G401 (cell line): ENCODE measurements at regions not wholly inside any gene's neighbourhood (a gene's known extent, or its start where the extent isn't known, plus 50 kb on each side); places are given as distances from the start of the nearest gene placed in this dataset.

Source experiments
- DNase-seq: peaks from one replicate; pipeline ENCODE4 v3.0.0-alpha.2; 2015; ENCODE audit warnings: low spot score
- in situ Hi-C: cut with HindIII; loops from 2 replicates; pipeline ENCODE4 v1.10.0; 2016; ENCODE audit warnings: low sequenced_read_pairs, mixed read lengths

DNA sequence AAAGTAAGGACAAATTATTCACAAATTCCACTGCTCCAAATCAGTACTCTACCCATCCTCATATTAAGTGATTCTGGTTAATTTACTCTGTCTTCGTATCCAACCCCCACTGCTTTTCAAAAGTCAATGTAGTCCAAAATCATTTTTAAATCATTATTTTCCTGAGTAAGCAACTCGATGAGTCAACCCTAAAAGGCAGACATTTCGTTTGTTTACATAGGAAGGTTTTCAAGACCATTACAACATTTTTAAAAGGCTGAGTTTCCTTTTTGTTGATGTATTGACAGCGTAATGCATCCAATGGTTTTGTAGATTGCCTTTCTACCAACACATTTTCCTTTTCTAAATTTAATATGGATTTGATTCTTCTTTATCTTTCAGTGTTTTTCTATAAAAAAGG, 523.0 kb upstream of the ANKRD30A start:
- in situ Hi-C loops: no loop called here
- no peak for DNase-seq

GRCh38 chr10:36597756-36598320, 527.6 kb upstream of the ANKRD30A start:
- DNase-seq: no peak
- in situ Hi-C loops: no loop called here

GRCh38 chr10:36592964-36593363, 532.4 kb upstream of the ANKRD30A start:
- in situ Hi-C loops: no loop called here
- DNase-seq: no peak

DNA sequence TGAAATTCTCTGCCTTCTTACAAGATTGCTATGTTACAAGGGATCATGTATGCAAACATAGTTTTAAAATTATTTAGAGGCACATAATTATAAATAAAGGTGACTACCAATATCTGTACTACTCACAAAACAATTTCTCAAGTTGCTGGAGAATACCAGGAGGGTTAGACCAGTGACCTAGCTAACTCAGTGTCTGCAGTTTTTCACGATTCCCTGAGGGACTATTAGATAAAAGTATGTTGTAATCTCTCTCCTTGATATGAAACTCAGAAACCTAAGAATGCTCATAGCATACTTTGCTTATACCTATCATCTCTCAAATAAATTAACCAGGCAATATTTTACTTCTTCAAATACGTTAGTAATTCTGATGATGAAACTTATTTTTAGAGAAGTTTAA, 534.0 kb upstream of the ANKRD30A start:
- no peak for DNase-seq
- in situ Hi-C loops: no loop called here

- in situ Hi-C loops: no loop called here
Observed at GRCh38 chr10:36583690-36584089, 541.7 kb upstream of the ANKRD30A start.

DNA sequence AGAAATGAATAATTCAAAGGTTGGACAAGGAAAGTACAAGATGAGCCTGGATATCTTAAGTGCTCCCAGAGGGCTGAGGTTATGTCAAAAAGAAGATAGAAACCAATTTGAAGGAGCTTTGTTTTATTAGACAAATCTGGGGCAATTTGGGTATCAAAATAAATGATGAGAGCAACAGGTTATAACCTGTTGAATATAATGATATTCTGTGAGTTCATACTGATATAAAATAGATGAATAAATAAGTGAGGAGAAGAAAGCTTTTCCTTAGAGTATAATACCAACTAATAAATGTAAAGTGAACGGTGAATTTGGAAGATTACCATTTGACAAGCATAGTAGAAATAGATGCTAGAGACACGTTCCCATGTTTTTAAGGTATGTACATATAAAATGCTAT, 544.2 kb upstream of the ANKRD30A start:
- in situ Hi-C loops: no loop called here
- DNase-seq: no peak

More at GRCh38 chr10:36583690-36584089, 541.7 kb upstream of the ANKRD30A start:
- DNase-seq: no peak

- DNase-seq: no peak
- in situ Hi-C loops: no loop called here
Observed at GRCh38 chr10:36578306-36578705, 547.1 kb upstream of the ANKRD30A start.

DNA sequence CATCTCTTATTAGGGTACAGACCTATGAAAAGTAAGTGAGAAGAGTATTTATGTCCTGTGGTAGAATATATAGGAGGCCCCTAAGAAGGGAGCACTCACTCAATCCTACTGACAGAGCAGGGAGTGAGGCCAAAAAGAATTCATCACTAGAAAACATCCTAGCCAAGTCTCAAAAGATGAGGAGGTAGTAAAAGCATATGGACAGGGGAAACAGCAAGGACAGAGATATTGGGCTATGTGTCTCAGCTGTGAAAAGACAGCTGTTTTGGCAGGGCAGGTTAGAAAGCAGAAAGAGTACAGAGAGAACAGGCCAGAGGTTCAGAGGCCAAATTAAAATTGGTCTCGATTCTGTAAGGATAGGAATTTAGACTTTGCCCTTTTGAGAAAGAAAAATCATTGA, 548.3 kb upstream of the ANKRD30A start:
- in situ Hi-C loops: no loop called here
- no peak for DNase-seq

DNA sequence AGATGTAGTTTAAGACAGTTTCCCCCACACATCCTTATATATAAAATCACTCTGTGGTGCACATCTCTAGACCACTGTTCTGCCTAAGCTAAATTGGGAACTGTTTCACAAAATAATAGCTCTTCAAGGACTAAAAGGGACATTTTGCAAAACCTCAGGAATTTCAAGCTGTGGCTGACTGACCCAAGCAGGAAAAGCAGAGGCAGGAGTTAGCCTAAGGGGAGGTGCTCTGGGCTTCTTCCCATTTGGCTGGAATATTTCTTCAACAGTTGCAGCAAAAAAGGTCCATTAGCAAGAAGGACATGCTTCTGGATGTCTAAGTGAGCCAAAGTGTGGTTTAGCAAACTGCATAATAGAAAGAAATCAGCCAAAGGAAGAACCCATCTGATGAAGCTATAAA, 551.2 kb upstream of the ANKRD30A start:
- in situ Hi-C loops: no loop called here
- no peak for DNase-seq

GRCh38 chr10:36573246-36573645, 552.2 kb upstream of the ANKRD30A start:
- in situ Hi-C loops: no loop called here

DNA sequence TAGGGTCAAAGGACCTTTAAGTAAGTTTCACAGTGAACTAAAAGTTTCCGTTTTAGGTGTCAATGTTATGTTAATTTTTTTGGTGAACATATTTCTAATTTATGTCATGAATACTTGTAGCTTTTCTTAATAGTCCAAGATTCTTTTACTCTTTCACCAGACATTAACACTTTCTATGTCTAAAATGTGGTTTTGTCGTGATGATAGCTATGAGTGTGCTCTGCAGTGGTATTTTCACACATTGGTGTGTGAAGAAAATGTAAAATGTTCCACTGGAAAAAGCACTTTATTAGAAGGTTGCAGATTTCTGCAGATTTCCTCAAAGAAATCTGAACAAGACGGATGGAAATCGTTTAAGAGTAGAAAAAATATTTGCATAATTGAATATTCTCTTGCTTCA, 561.0 kb upstream of the ANKRD30A start:
- DNase-seq: no peak
- in situ Hi-C loops: no loop called here

More at GRCh38 chr10:36573246-36573645, 552.2 kb upstream of the ANKRD30A start:
- DNase-seq: no peak

DNA sequence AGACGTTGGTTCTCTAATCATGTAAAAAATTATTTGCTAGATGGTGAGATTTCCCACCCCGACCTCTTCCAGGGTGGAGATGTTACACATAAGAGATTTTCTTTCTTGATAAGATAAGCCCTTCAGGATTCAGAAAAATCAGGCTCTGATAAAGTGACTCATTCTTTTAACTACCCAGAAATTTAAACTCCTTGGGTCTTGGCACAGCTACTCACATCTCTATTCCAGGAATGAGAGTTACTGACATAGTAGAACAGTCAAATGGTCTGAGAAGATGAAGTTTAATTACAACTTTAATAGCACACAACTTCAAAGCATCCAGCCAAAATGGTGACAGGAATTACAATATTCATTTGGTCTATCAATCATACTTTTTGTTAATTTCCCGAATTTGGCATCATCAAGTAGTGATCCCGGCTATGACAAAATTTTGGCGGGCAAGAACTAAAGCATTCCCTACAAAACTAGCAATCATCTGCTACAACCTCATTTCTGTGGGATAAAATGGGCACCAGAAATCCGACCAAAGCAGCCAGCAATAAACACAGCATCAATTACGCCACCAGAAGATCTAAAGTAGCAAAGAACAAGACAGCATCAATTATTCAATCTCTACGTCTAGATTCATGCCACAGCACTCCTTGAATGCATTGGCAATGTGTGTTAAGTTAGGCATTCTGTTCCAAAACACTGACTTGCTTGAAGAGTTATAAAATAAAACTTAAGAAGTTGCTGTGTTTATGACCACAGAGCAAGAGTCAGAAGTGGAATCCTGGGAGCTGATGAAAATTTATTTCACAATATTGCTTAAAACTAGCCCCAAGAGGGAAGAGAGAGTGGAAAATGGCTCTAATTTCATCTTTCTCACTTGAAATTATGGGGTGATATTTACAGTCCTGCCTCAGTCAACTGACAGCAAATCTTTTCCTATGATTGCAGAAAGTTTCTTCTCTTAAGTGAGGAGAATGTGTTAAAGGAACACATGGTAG, 565.7 kb upstream of the ANKRD30A start:
- DNase-seq: no peak
- in situ Hi-C loops: no loop called here

DNA sequence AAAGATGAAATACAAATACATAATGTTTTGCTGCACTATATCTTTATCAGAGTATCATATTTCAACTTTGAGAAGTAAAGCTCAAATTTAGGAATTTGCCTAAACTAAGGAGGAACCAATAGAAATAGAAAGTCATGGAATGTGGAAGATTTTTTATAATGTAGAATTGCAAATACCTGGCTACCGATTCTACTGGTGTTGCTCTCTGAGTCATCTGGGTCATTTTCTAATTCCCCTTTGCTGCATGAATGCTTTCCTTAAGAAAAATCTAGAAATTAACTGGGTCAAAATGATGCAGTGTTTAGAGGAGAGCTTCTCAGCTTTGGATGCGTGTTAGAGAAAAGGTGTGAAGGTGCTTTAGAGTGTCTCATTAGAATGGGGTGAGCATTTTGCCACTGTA, 568.9 kb upstream of the ANKRD30A start:
- in situ Hi-C loops: no loop called here

DNA sequence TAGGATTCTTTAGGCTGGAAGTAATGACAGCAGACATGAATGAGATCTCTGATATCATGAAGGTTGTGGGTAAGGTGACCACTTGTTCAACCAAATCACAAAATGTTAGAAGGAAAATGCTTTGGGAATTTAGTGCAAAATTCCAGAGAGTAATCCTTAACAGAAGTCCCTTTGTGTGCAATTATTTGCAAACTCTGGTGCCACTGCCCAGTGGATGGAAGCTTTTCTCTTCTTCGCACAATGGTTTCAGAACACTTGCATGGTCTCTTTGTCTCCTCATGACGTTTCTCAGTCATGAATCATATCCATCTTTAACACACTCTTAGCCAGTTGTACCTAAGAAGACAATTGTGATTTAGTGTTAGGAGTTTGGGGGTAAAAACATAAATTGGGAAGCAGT, 570.4 kb upstream of the ANKRD30A start:
- in situ Hi-C loops: no loop called here
- DNase-seq: no peak

More for the DNA sequence above, 568.9 kb upstream of the ANKRD30A start:
- DNase-seq: no peak

- in situ Hi-C loops: no loop called here
- DNase-seq: no peak
Observed at GRCh38 chr10:36547965-36548364, 577.4 kb upstream of the ANKRD30A start.

DNA sequence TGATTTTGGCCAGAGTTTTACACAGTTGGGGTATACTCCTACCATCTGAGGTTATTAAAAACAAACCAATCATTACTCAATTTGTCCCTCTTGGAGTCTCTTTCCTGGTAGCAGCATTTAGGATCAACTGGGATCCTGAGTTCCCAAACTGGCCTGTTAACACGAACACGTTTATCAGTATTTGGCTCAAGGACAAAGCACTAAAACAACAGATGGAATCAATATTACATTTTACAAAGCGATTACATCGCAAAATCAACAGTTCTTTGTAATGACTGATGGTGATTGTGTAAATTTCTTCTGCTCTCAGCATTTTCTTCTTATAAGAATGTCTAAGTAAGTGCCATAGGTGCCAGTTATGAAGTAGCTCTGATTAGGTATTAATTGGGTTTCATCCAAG, 582.9 kb upstream of the ANKRD30A start:
- in situ Hi-C loops: no loop called here
- no peak for DNase-seq

GRCh38 chr10:36540611-36541010, 584.8 kb upstream of the ANKRD30A start:
- in situ Hi-C loops: no loop called here
- DNase-seq: no peak

DNA sequence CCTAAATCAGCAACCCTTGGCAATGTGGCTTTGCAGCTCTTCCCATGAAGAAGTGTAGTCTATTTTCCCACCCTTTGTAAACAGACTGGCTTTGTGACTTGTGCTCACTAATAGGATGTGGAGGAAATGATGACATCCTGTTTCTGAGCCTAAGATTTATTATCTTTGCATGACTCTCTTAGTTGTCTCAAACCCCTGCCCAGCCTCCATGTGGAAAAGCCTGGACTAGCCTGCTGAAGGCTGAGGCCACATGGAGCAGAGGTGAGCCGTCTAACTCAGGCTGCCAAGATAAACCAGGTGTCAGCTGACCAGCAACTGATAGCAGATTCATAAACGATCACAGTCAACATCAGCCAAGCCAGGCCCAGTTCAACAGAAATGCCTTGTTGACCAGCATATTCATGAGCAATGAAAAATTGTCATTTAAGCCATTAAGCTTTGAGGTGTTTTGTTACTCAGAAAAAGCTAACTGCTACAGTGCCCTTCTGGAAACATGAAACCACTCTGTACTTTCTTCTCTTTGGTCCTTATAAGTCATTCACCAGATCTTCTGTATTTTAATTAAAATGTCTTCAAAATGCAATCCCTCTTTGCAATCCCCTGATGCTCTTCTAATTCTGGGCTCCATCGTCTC, 586.3 kb upstream of the ANKRD30A start:
- DNase-seq: no peak
- in situ Hi-C loops: no loop called here

- no peak for DNase-seq
- in situ Hi-C loops: no loop called here
Observed at GRCh38 chr10:36534471-36535002, 590.9 kb upstream of the ANKRD30A start.

- DNase-seq: no peak
- in situ Hi-C loops: no loop called here
Observed at GRCh38 chr10:36533861-36534260, 591.5 kb upstream of the ANKRD30A start.
